A673 (cell line): ENCODE measurements at regions not wholly inside any gene's neighbourhood (a gene's known extent, or its start where the extent isn't known, plus 50 kb on each side); places are given as distances from the start of the nearest gene placed in this dataset.
A peak's percentile ranks its signal among the peaks of the same experiment; 100 is the strongest.

Source experiments
- BruUV-seq: library from RNA; stranded (reverse); fragments of 400-500 nt; replicated peaks from 2 replicates; lab custom pipeline; 2021; lab: Mats Ljungman, UMichigan
- CTCF ChIA-PET: fragments of 300-600 bp; sonication (Branson Sonifier 250); formaldehyde crosslinking; loops from one replicate; lab custom pipeline; 2022; ENCODE audit warnings: antibody characterized with exemption; lab: Charles Lee
- POLR2A ChIA-PET: fragments of 300-600 bp; sonication (Branson Sonifier 250); formaldehyde crosslinking; loops from one replicate; lab custom pipeline; 2022; ENCODE audit warnings: antibody characterized with exemption; ENCODE audit not compliant: low non-redundant PET; lab: Charles Lee
- DNase-seq: peaks from one replicate; pipeline ENCODE4 v3.0.0-alpha.2; 2015; ENCODE audit warnings: low spot score
- H3K27ac ChIP-seq: fragments of 200-600 bp; sonication (generic); 2 replicates; pipeline ENCODE4 v1.5.1; 2016; ENCODE audit warnings: mixed run types, low read depth, mild to moderate bottlenecking, mixed read lengths, antibody characterized with exemption, low read length; ENCODE audit not compliant: poor library complexity, severe bottlenecking
- H3K27me3 ChIP-seq: fragments of 200-600 bp; sonication (generic); replicated peaks from 2 replicates; pipeline ENCODE4 v1.6.1; 2017; ENCODE audit warnings: mixed run types, low read depth, mild to moderate bottlenecking, mixed read lengths, antibody characterized with exemption, low read length; ENCODE audit not compliant: insufficient read depth, poor library complexity
- H3K36me3 ChIP-seq: fragments of 200-600 bp; sonication (generic); 2 replicates; pipeline ENCODE4 v1.6.1; 2016; ENCODE audit warnings: mixed run types, mild to moderate bottlenecking, mixed read lengths, antibody characterized with exemption, low read length; ENCODE audit not compliant: insufficient read depth, poor library complexity, severe bottlenecking
- H3K4me1 ChIP-seq: fragments of 200-600 bp; sonication (generic); 2 replicates; pipeline ENCODE4 v1.6.1; 2017; ENCODE audit warnings: mixed run types, mild to moderate bottlenecking, mixed read lengths, antibody characterized with exemption, low read length; ENCODE audit not compliant: insufficient read depth, poor library complexity, severe bottlenecking
- H3K4me3 ChIP-seq: fragments of 200-600 bp; sonication (generic); 2 replicates; pipeline ENCODE4 v1.5.1; 2016; ENCODE audit warnings: low read depth, mixed run types, mild to moderate bottlenecking, mixed read lengths, low read length; ENCODE audit not compliant: poor library complexity, severe bottlenecking
- H3K9me3 ChIP-seq: fragments of 200-600 bp; sonication (generic); 2 replicates; pipeline ENCODE4 v1.6.1; 2016; ENCODE audit warnings: mixed run types, low read depth, mild to moderate bottlenecking, mixed read lengths, antibody characterized with exemption, low read length; ENCODE audit not compliant: poor library complexity, severe bottlenecking
- CTCF ChIP-seq: fragments of 300-800, 200-600 bp; sonication (generic); conservative IDR thresholded peaks from 2 replicates; pipeline ENCODE4 v1.5.1; 2017; ENCODE audit warnings: low read depth, mild to moderate bottlenecking, antibody characterized with exemption, low read length, moderate library complexity, mixed read lengths
- EZH2 ChIP-seq: fragments of 200-600 bp; sonication (generic); IDR thresholded peaks from 2 replicates; pipeline ENCODE4 v1.6.1; 2017; ENCODE audit warnings: borderline replicate concordance, low read depth, mild to moderate bottlenecking, mixed read lengths, antibody characterized with exemption, low read length; ENCODE audit not compliant: poor library complexity, severe bottlenecking
- intact Hi-C: fragments of 100-400 bp; cut with micrococcal nuclease; formaldehyde crosslinking; loops from one replicate; pipeline ENCODE4 v1.10.0; 2022; ENCODE audit not compliant: unreplicated experiment

GRCh38 chrX:111041018-111041462, 55.0 kb upstream of the PAK3 start:
- ChIA-PET POLR2A (no interaction called here), CTCF (no interaction called here)
- intact Hi-C loops = no loop called here
- no peaks in the 10 kb centered on the region for H3K9me3 ChIP-seq
- no peaks in the 10 kb centered on the region for H3K27me3 ChIP-seq
- no peaks in the 10 kb centered on the region for H3K4me1 ChIP-seq
- BruUV-seq = no TSS peak
- peak; percentile 44 for DNase-seq
- no peaks in the 10 kb centered on the region for H3K36me3 ChIP-seq
- no peak overlapping the region for H3K27ac ChIP-seq
- no peak overlapping the region for H3K4me3 ChIP-seq
- TF ChIP-seq CTCF (no peak), EZH2 (no peak)

GRCh38 chrX:111040377-111041017, 55.5 kb upstream of the PAK3 start:
- no TSS peak for BruUV-seq
- H3K4me3 ChIP-seq = no peak overlapping the region
- H3K4me1 ChIP-seq = no peaks in the 10 kb centered on the region
- intact Hi-C loops = no loop called here
- POLR2A ChIA-PET = no interaction called here
- TF ChIP-seq EZH2 = no peak
- no peak for TF ChIP-seq CTCF
- H3K27ac ChIP-seq = no peak overlapping the region
- DNase-seq = no peak
- H3K36me3 ChIP-seq = no peaks in the 10 kb centered on the region
- H3K9me3 ChIP-seq = no peaks in the 10 kb centered on the region
- H3K27me3 ChIP-seq = no peaks in the 10 kb centered on the region
- CTCF ChIA-PET = no interaction called here

GRCh38 chrX:111039606-111040005, 56.4 kb upstream of the PAK3 start:
- intact Hi-C loops = no loop called here
- POLR2A ChIA-PET = no interaction called here
- DNase-seq = no peak
- Histone ChIP-seq H3K4me1 (no peaks in the 10 kb centered on the region), H3K9me3 (no peaks in the 10 kb centered on the region), H3K36me3 (no peaks in the 10 kb centered on the region), H3K27ac (no peak overlapping the region), H3K4me3 (no peak overlapping the region), H3K27me3 (no peaks in the 10 kb centered on the region)
- TF ChIP-seq CTCF = no peak
- no peak for TF ChIP-seq EZH2
- CTCF ChIA-PET = no interaction called here
- no TSS peak for BruUV-seq
